GM23338 (cell line): ENCODE measurements at regions not wholly inside any gene's neighbourhood (a gene's known extent, or its start where the extent isn't known, plus 50 kb on each side); places are given as distances from the start of the nearest gene placed in this dataset.

Experiments used
- ATAC-seq: fragments of 200-7000 bp; cut with Tn5 transposase; 3 replicates; pipeline ENCODE4 v1.9.1; 2020
- DNase-seq: peaks from one replicate; pipeline ENCODE4 v3.0.0-alpha.2; 2015; ENCODE audit warnings: low spot score
- H2AFZ ChIP-seq: fragments of 200-600 bp; sonication (generic); 2 replicates; pipeline ENCODE4 v1.8.0; 2016; ENCODE audit warnings: antibody characterized with exemption, mild to moderate bottlenecking, moderate library complexity
- H3F3A ChIP-seq: fragments of 200-600 bp; sonication (generic); replicated peaks from 2 replicates; pipeline ENCODE4 v1.8.0; 2017; ENCODE audit warnings: antibody characterized with exemption, mixed run types, low read depth
- H3K27ac ChIP-seq: fragments of 200-600 bp; sonication (generic); 2 replicates; pipeline ENCODE4 v1.6.1; 2016; ENCODE audit warnings: low read depth
- H3K27me3 ChIP-seq: fragments of 200-600 bp; sonication (generic); 2 replicates; pipeline ENCODE4 v1.8.0; 2016; ENCODE audit warnings: mild to moderate bottlenecking, mixed run types, moderate library complexity; ENCODE audit not compliant: insufficient read depth
- H3K36me3 ChIP-seq: fragments of 200-600 bp; sonication (generic); 2 replicates; pipeline ENCODE4 v1.8.0; 2016; ENCODE audit warnings: mild to moderate bottlenecking; ENCODE audit not compliant: insufficient read depth
- H3K4me1 ChIP-seq: fragments of 200-600 bp; sonication (generic); 2 replicates; pipeline ENCODE4 v1.8.0; 2016; ENCODE audit warnings: mild to moderate bottlenecking, moderate library complexity; ENCODE audit not compliant: insufficient read depth
- H3K4me2 ChIP-seq: fragments of 200-600 bp; sonication (generic); 2 replicates; pipeline ENCODE4 v1.7.1; 2017; ENCODE audit warnings: mixed run types
- H3K4me3 ChIP-seq: fragments of 200-600 bp; sonication (generic); 2 replicates; pipeline ENCODE4 v1.6.1; 2016; ENCODE audit warnings: mixed run types
- H3K79me2 ChIP-seq: fragments of 200-600 bp; sonication (generic); replicated peaks from 2 replicates; pipeline ENCODE4 v1.8.0; 2017; ENCODE audit warnings: mild to moderate bottlenecking; ENCODE audit not compliant: insufficient read depth
- H3K9me2 ChIP-seq: fragments of 200-600 bp; sonication (generic); 2 replicates; pipeline ENCODE4 v1.8.0; 2017; ENCODE audit not compliant: insufficient read depth
- H4K20me1 ChIP-seq: fragments of 200-600 bp; sonication (generic); replicated peaks from 2 replicates; pipeline ENCODE4 v1.8.0; 2017; ENCODE audit warnings: mild to moderate bottlenecking; ENCODE audit not compliant: insufficient read depth
- H3K27ac Mint-ChIP-seq: 2 replicates; pipeline ENCODE4 v1.8.0; 2020; ENCODE audit warnings: inconsistent platforms, mild to moderate bottlenecking, moderate library complexity, mixed read lengths
- H3K27me3 Mint-ChIP-seq: 3 replicates; pipeline ENCODE4 v1.8.0; 2022; ENCODE audit warnings: low read depth, mild to moderate bottlenecking, moderate library complexity, mixed read lengths, inconsistent platforms; ENCODE audit not compliant: insufficient read depth, poor library complexity
- H3K36me3 Mint-ChIP-seq: 3 replicates; pipeline ENCODE4 v1.8.0; 2021; ENCODE audit warnings: low read depth, mild to moderate bottlenecking, inconsistent platforms, moderate library complexity, mixed read lengths
- H3K4me1 Mint-ChIP-seq: 3 replicates; pipeline ENCODE4 v1.8.0; 2020; ENCODE audit warnings: mild to moderate bottlenecking, inconsistent platforms, mixed read lengths
- H3K4me3 Mint-ChIP-seq: 3 replicates; pipeline ENCODE4 v1.8.0; 2021; ENCODE audit warnings: moderate library complexity, mild to moderate bottlenecking, inconsistent platforms, mixed read lengths
- H3K9me3 Mint-ChIP-seq: 3 replicates; pipeline ENCODE4 v1.8.0; 2020; ENCODE audit warnings: moderate library complexity, mild to moderate bottlenecking, inconsistent platforms, mixed read lengths
- CREB1 ChIP-seq: fragments of 250-450 bp; sonication (Bioruptor Pico); IDR thresholded peaks from 2 replicates; pipeline ENCODE4 v1.5.0; 2020; ENCODE audit warnings: low read depth, mild to moderate bottlenecking, moderate library complexity
- ETS1 ChIP-seq: IDR thresholded peaks from 2 replicates; pipeline ENCODE4 v1.6.1; 2016; ENCODE audit warnings: antibody characterized with exemption
- EZH2 ChIP-seq: fragments of 200-600 bp; sonication (generic); IDR thresholded peaks from one replicate; pipeline ENCODE4 v1.8.0; 2017; ENCODE audit warnings: antibody characterized with exemption, mild to moderate bottlenecking, low read depth; ENCODE audit not compliant: unreplicated experiment
- EZH2phosphoT487 ChIP-seq: fragments of 200-600 bp; sonication (generic); IDR thresholded peaks from one replicate; pipeline ENCODE4 v1.8.1; 2018; ENCODE audit warnings: antibody characterized with exemption; ENCODE audit not compliant: unreplicated experiment
- JUNB ChIP-seq: IDR thresholded peaks from one replicate; pipeline ENCODE4 v1.6.1; 2016; ENCODE audit warnings: antibody characterized with exemption; ENCODE audit not compliant: unreplicated experiment
- NANOG ChIP-seq: IDR thresholded peaks from 2 replicates; pipeline ENCODE4 v1.6.1; 2016; ENCODE audit warnings: antibody characterized with exemption, borderline replicate concordance
- POLR2AphosphoS5 ChIP-seq: IDR thresholded peaks from 2 replicates; pipeline ENCODE4 v1.6.1; 2016; ENCODE audit warnings: antibody characterized with exemption, low read depth
- REST ChIP-seq: IDR thresholded peaks from one replicate; pipeline ENCODE4 v1.6.1; 2018; ENCODE audit warnings: antibody characterized with exemption; ENCODE audit not compliant: unreplicated experiment
- STAT1 ChIP-seq: IDR thresholded peaks from one replicate; pipeline ENCODE4 v1.6.1; 2016; ENCODE audit warnings: antibody characterized with exemption; ENCODE audit not compliant: unreplicated experiment
- ZNF114 ChIP-seq: fragments of 250-450 bp; sonication (Bioruptor Pico); IDR thresholded peaks from 2 replicates; pipeline ENCODE4 v1.5.0; 2020; ENCODE audit warnings: mild to moderate bottlenecking, moderate library complexity
- ZNF331 ChIP-seq: fragments of 250-450 bp; sonication (Bioruptor Pico); IDR thresholded peaks from 2 replicates; pipeline ENCODE4 v1.5.0; 2020; ENCODE audit warnings: low read depth, mild to moderate bottlenecking, moderate library complexity
- TF ChIP-seq, protein P1 (sequence below): fragments of 250-450 bp; sonication (Bioruptor Pico); IDR thresholded peaks from 2 replicates; pipeline ENCODE4 v1.5.0; 2020; ENCODE audit warnings: mild to moderate bottlenecking, moderate library complexity
- TF ChIP-seq, protein P2 (sequence below), 2 experiments: fragments of 200-600 bp in 1 of 2; sonication (generic) in 1 of 2; conservative IDR thresholded peaks; 2 replicates each; pipeline versions ENCODE4 v1.5.1 to v1.6.1; 2016 to 2017; ENCODE audit warnings: antibody characterized with exemption in 2 of 2, low read depth in 2 of 2, mild to moderate bottlenecking in 2 of 2, moderate library complexity in 1 of 2

DNA sequence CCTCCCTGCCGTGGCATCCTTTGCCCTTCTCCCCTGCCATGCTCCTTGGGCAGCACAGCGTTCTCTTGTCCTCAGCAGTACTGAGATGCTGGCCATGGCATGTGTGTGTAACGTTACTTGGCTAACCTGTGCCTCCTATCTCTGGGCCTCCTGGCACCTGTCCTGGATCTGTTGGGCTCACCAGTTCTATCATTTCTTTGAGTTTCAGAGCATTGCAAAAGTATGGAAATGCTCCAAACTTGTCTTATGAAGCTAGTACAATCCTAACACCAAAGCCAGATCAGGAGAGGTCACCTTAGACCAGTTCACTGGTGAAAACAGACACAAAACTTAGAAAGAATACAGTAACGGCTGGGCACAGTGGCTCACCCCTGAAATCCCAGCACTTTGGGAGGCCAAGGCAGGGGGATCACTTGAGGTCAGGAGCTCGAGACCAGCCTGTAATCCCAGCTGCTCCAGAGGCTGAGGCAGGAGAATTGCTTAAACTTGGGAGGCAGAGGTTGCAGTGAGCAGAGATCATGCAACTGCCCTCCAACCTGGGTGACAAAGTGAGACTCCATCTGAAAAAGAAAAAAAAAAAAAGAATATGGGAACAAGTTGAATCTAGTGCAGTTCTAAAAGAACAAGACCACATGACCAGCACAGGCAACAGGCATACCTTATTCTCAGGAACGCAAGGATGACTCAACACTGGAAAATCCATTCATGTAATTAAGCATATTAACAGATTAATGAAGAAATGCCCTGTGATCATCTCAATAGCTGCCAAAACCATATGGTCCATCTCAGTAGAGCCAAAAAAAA, 62.4 kb upstream of the TRPM1 start:
- H3K36me3 ChIP-seq, result no peaks in the 10 kb centered on the region
- no peak overlapping the region for H3K4me3 Mint-ChIP-seq
- H3K27me3 ChIP-seq, result no peaks in the 10 kb centered on the region
- H3K36me3 Mint-ChIP-seq, result no peaks in the 10 kb centered on the region
- H3K4me1 Mint-ChIP-seq, result peaks cover 7% of the 10 kb centered on the region
- H4K20me1 ChIP-seq, result no peaks in the 10 kb centered on the region
- H3K4me1 ChIP-seq, result 0 out of 2 replicates have a peak, but pooled peaks cover 8% of the 10 kb centered on the region
- no peak for DNase-seq
- H3K9me2 ChIP-seq, result no peaks in the 10 kb centered on the region
- no peaks in the 10 kb centered on the region for H3K79me2 ChIP-seq
- H2AFZ ChIP-seq, result 0 out of 2 replicates have a peak overlapping the region, but pooled peaks have one; percentile 52
- peaks cover 10% of the 10 kb centered on the region for H3K27me3 Mint-ChIP-seq
- no peak overlapping the region for H3K4me2 ChIP-seq
- no peaks in the 10 kb centered on the region; the same call in 2 of the 3 replicates for H3K9me3 Mint-ChIP-seq
- H3K4me3 ChIP-seq, result no peak overlapping the region
- H3K27ac ChIP-seq, result no peak overlapping the region
- H3K27ac Mint-ChIP-seq, result no peak overlapping the region
- H3F3A ChIP-seq, result no peaks in the 10 kb centered on the region
- no peak for ATAC-seq
- TF ChIP-seq POLR2AphosphoS5, result no peak
- TF ChIP-seq STAT1, result no peak
- TF ChIP-seq ETS1, result no peak
- no peak for TF ChIP-seq REST
- TF ChIP-seq EZH2, result no peak
- TF ChIP-seq CREB1 (CRISPR knock-in tag), result no peak
- TF ChIP-seq, protein P1, sequence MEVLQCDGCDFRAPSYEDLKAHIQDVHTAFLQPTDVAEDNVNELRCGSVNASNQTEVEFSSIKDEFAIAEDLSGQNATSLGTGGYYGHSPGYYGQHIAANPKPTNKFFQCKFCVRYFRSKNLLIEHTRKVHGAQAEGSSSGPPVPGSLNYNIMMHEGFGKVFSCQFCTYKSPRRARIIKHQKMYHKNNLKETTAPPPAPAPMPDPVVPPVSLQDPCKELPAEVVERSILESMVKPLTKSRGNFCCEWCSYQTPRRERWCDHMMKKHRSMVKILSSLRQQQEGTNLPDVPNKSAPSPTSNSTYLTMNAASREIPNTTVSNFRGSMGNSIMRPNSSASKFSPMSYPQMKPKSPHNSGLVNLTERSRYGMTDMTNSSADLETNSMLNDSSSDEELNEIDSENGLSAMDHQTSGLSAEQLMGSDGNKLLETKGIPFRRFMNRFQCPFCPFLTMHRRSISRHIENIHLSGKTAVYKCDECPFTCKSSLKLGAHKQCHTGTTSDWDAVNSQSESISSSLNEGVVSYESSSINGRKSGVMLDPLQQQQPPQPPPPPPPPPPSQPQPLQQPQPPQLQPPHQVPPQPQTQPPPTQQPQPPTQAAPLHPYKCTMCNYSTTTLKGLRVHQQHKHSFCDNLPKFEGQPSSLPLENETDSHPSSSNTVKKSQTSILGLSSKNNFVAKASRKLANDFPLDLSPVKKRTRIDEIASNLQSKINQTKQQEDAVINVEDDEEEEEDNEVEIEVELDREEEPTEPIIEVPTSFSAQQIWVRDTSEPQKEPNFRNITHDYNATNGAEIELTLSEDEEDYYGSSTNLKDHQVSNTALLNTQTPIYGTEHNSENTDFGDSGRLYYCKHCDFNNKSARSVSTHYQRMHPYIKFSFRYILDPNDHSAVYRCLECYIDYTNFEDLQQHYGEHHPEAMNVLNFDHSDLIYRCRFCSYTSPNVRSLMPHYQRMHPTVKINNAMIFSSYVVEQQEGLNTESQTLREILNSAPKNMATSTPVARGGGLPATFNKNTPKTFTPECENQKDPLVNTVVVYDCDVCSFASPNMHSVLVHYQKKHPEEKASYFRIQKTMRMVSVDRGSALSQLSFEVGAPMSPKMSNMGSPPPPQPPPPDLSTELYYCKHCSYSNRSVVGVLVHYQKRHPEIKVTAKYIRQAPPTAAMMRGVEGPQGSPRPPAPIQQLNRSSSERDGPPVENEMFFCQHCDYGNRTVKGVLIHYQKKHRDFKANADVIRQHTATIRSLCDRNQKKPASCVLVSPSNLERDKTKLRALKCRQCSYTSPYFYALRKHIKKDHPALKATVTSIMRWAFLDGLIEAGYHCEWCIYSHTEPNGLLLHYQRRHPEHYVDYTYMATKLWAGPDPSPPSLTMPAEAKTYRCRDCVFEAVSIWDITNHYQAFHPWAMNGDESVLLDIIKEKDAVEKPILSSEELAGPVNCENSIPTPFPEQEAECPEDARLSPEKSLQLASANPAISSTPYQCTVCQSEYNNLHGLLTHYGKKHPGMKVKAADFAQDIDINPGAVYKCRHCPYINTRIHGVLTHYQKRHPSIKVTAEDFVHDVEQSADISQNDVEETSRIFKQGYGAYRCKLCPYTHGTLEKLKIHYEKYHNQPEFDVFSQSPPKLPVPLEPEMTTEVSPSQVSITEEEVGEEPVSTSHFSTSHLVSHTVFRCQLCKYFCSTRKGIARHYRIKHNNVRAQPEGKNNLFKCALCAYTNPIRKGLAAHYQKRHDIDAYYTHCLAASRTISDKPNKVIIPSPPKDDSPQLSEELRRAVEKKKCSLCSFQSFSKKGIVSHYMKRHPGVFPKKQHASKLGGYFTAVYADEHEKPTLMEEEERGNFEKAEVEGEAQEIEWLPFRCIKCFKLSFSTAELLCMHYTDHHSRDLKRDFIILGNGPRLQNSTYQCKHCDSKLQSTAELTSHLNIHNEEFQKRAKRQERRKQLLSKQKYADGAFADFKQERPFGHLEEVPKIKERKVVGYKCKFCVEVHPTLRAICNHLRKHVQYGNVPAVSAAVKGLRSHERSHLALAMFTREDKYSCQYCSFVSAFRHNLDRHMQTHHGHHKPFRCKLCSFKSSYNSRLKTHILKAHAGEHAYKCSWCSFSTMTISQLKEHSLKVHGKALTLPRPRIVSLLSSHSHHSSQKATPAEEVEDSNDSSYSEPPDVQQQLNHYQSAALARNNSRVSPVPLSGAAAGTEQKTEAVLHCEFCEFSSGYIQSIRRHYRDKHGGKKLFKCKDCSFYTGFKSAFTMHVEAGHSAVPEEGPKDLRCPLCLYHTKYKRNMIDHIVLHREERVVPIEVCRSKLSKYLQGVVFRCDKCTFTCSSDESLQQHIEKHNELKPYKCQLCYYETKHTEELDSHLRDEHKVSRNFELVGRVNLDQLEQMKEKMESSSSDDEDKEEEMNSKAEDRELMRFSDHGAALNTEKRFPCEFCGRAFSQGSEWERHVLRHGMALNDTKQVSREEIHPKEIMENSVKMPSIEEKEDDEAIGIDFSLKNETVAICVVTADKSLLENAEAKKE (CRISPR knock-in tag), result no peak
- TF ChIP-seq, protein P2, sequence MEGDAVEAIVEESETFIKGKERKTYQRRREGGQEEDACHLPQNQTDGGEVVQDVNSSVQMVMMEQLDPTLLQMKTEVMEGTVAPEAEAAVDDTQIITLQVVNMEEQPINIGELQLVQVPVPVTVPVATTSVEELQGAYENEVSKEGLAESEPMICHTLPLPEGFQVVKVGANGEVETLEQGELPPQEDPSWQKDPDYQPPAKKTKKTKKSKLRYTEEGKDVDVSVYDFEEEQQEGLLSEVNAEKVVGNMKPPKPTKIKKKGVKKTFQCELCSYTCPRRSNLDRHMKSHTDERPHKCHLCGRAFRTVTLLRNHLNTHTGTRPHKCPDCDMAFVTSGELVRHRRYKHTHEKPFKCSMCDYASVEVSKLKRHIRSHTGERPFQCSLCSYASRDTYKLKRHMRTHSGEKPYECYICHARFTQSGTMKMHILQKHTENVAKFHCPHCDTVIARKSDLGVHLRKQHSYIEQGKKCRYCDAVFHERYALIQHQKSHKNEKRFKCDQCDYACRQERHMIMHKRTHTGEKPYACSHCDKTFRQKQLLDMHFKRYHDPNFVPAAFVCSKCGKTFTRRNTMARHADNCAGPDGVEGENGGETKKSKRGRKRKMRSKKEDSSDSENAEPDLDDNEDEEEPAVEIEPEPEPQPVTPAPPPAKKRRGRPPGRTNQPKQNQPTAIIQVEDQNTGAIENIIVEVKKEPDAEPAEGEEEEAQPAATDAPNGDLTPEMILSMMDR (conservative IDR thresholded peaks at IDR 0.05; ENCODE audit: low read depth in 2 of 2), result no peak
- no peak for TF ChIP-seq ZNF331 (CRISPR knock-in tag)
- TF ChIP-seq ZNF114 (CRISPR knock-in tag), result no peak
- no peak for TF ChIP-seq JUNB
- no peak for TF ChIP-seq NANOG
- no peak for TF ChIP-seq EZH2phosphoT487
